VCaP (cell line): ENCODE measurements at regions not wholly inside any gene's neighbourhood (a gene's known extent, or its start where the extent isn't known, plus 50 kb on each side); places are given as distances from the start of the nearest gene placed in this dataset.

Source experiments
- H3K27ac ChIP-seq: fragments of 450-650 bp; 2 replicates; pipeline ENCODE4 v1.5.1; 2017
- CTCF ChIP-seq: fragments of 450-650 bp; conservative IDR thresholded peaks from 2 replicates; pipeline ENCODE4 v1.5.1; 2017; ENCODE audit warnings: mild to moderate bottlenecking, moderate library complexity

- H3K27ac ChIP-seq: no peak overlapping the region
- no peak for TF ChIP-seq CTCF
Observed at GRCh38 chr13:106139942-106140341, 395.5 kb downstream of the EFNB2 start.

DNA sequence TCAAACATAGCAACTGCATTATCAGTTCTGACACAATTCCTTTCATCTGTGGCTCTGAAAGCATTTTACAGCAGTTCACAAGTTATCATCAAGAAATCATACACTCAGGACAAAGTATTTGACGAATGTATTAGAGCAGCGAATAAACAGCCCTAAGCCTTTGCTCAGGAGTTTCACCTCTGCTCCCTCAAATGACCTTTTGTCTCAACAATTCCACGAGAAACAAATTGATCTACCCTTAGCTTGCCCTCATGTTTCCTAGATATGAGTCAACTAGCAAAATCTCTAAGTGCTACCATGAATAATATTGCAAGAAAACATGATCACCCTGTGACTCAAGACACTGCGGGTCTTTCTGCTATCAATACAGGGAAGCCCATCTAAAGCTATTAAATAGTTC, 396.1 kb downstream of the EFNB2 start:
- no peak for TF ChIP-seq CTCF
- H3K27ac ChIP-seq: no peak overlapping the region

- TF ChIP-seq CTCF: no peak
Observed at GRCh38 chr13:106138620-106139019, 396.8 kb downstream of the EFNB2 start.

DNA sequence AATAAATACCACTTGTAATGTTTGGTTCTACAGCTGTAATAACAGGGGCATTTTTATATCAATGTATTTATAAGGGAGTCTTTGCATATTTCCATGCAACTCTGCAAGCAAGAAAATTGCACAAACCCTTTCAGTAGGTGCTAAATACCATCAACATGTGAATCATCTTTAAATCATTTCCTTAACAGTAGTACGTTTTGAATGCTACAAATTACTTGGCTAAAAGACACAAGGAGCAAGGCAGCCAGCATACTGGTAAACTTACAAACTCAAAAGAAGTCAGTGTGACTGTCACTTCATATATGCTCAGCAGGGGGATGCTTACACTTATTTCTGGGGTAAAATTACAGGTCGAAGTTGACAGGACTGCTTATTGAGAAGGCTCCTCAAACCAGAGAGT, 402.4 kb downstream of the EFNB2 start:
- TF ChIP-seq CTCF: no peak
- no peak overlapping the region for H3K27ac ChIP-seq

More at GRCh38 chr13:106138620-106139019, 396.8 kb downstream of the EFNB2 start:
- H3K27ac ChIP-seq: no peak overlapping the region

DNA sequence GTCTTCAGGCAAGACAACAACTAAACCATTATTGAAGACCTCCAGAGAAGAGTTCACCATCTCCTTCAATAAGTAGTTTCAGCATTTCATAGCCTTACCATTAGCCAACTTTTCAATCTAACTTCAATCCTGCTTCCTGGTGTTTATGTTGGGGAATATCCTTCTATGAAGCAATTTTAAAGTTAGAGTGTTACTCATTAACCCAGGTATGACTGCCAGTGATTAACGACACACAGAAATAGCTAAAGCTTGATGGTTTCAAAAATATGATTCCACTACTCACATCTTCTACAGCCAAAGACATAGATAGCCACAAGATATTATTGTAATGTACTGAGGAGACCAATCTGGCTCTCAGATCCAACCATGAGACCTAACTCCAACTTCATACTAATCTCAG, 403.2 kb downstream of the EFNB2 start:
- no peak for TF ChIP-seq CTCF

GRCh38 chr13:106129993-106130392, 405.5 kb downstream of the EFNB2 start:
- no peak for TF ChIP-seq CTCF
- peak overlapping the region; percentile 33 for H3K27ac ChIP-seq

More for the DNA sequence above, 403.2 kb downstream of the EFNB2 start:
- H3K27ac ChIP-seq: no peak overlapping the region

- H3K27ac ChIP-seq: peak overlapping the region; percentile 33
- no peak for TF ChIP-seq CTCF
Observed at GRCh38 chr13:106129273-106129672, 406.2 kb downstream of the EFNB2 start.

DNA sequence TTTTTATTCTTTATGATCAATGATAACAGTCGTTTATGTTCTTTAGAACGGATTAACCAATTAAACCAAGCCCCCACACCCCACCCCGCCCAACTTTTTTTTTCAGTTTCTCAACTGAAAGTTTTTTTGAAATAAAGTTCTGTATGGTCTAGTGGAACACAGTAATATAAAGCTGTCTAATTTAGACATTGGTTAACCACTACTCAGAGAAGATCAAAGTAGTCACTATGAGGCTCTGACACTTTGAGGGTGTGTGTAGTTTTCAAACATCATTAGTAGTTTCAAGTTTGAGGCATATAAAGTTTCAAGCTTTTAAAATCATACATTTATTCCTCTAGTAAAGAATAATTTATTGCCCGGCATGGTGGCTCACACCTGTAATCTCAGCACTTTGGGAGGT, 413.2 kb downstream of the EFNB2 start:
- TF ChIP-seq CTCF: no peak
- H3K27ac ChIP-seq: no peak overlapping the region
